ENCODE measurements at regions not wholly inside any gene's neighbourhood (a gene's known extent, or its start where the extent isn't known, plus 50 kb on each side); places are given as distances from the start of the nearest gene placed in this dataset.

DNA sequence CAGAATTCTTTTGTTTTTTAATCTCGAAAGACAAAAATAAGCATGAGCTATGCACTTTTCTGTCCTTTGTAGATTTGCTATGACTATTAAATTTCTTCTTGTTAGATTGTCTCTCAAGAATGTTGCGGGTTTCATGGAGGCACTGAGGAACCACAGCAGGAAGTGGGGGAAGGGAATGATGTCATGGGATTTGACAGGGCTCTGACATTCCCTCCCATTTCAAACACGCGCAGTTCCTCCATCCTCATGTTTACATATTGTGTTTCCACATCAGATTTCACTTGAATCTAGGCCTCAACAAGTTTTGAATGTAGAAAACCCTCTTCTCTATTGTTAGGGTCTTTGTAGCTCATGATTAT, 154.8 kb downstream of the PALM2AKAP2 start:
- no peaks in the 10 kb centered on the region for H3K4me1 Mint-ChIP-seq
- no peak overlapping the region for H3K27ac Mint-ChIP-seq
- no peaks in the 10 kb centered on the region for H3K36me3 Mint-ChIP-seq (ENCODE audit: low read depth)
- no peaks in the 10 kb centered on the region for H3K9me3 Mint-ChIP-seq
- no peak overlapping the region for H3K4me3 Mint-ChIP-seq
- peaks cover 3% of the 10 kb centered on the region for H3K27me3 Mint-ChIP-seq (ENCODE audit: low read depth)
- TF ChIP-seq, protein P1, sequence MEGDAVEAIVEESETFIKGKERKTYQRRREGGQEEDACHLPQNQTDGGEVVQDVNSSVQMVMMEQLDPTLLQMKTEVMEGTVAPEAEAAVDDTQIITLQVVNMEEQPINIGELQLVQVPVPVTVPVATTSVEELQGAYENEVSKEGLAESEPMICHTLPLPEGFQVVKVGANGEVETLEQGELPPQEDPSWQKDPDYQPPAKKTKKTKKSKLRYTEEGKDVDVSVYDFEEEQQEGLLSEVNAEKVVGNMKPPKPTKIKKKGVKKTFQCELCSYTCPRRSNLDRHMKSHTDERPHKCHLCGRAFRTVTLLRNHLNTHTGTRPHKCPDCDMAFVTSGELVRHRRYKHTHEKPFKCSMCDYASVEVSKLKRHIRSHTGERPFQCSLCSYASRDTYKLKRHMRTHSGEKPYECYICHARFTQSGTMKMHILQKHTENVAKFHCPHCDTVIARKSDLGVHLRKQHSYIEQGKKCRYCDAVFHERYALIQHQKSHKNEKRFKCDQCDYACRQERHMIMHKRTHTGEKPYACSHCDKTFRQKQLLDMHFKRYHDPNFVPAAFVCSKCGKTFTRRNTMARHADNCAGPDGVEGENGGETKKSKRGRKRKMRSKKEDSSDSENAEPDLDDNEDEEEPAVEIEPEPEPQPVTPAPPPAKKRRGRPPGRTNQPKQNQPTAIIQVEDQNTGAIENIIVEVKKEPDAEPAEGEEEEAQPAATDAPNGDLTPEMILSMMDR (IDR thresholded peaks at IDR 0.05; ENCODE audit: unreplicated experiment in 3 of 3), result no peak

DNA sequence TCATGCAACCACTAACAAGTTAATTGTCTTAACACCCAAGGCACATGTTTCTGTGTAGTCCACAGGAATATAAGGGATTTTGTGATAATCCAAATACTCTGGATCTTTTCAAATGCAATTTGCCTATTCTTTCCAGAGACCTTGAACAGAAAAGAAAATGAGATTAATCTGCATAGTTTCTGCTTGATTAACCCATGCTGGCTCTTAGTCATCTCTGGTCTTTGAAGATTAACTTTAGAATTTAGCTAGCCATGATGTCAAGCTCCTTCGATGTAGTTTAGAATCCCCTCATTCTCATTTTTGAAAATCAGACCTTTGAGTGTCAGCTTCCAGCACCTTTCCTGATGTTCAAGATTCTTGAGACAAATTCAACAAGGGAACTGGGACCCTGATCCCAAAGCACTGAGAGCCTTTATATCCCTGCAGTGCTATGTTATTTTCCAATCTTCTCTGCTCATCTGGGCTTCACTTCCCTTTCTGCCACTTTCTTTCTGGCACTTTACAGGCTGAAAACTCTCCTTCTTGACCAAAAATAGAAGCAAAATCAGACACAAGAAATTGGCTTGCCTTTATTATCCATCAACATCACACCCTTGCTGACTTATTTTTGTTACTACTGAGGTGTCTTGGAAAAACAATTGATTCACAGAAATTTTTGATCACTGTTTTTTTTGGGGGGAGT, 155.5 kb downstream of the PALM2AKAP2 start:
- H3K27me3 Mint-ChIP-seq (ENCODE audit: low read depth), result peaks cover 3% of the 10 kb centered on the region
- H3K27ac Mint-ChIP-seq, result no peak overlapping the region
- no peak overlapping the region for H3K4me3 Mint-ChIP-seq
- H3K9me3 Mint-ChIP-seq, result no peaks in the 10 kb centered on the region
- TF ChIP-seq, protein P1 (IDR thresholded peaks at IDR 0.05; ENCODE audit: unreplicated experiment in 3 of 3), result no peak
- H3K4me1 Mint-ChIP-seq, result no peaks in the 10 kb centered on the region
- H3K36me3 Mint-ChIP-seq (ENCODE audit: low read depth), result no peaks in the 10 kb centered on the region

DNA sequence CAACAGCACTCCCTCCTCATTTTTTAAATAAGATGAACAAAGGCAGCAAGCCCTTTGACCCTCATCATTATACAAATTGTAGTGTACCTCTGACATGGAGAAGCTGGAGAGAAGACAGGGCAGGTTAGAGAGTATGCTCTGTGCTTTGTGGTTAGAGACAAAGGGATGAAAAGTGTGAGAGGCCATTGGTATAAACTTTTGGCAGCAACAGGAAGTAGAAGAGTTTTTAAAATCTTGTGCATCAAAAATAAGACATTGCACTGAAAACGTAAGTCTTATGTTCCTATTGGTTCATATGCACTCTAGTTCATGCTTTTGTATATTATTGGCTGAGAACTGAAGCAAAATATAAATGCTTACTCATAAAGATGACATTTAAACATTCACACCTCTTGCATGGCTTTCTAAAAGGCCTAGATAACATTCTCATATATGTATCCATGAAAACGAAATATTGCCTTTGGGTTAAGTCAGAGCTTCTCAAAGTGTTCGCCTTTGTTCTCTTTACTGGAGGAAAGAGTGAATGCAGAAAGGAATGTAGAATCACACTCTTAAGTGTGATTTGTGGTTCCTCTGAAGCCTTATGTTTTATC, 158.0 kb downstream of the PALM2AKAP2 start:
- Mint-ChIP-seq H3K27ac (no peak overlapping the region), H3K9me3 (no peaks in the 10 kb centered on the region), H3K36me3 (ENCODE audit: low read depth) (peaks cover 3% of the 10 kb centered on the region), H3K4me1 (no peaks in the 10 kb centered on the region), H3K4me3 (no peak overlapping the region), H3K27me3 (ENCODE audit: low read depth) (no peaks in the 10 kb centered on the region)
- TF ChIP-seq, protein P1 (IDR thresholded peaks at IDR 0.05; ENCODE audit: unreplicated experiment in 3 of 3), result no peak

DNA sequence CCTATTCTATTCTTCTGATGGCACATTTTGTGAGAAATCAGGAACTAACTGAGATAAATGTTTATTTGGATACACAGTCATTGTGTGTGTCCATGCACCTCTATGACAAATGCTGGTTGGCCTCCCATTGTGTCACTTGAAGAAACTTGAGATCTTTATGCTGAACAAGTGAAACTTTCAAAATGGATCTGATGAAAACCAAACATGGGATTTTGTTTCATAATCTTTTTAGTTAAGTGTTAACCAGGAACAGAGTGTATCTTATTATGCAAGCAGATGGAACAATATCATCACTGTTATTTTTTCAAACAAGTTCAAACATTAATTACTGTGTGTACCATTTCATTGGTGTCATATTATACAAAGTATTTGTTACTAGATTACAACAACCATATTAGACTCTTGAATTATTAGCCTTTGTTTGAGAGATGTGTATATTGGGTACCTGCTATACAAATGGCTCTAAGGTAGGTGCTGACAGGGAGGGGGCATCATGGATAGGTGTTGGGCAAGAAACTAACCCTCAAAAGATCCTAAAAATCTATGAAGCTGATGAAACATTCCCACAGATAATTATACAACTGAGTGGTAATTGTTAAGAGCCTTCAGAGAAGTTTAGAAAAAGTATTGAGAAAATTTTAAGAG, 159.8 kb downstream of the PALM2AKAP2 start:
- Mint-ChIP-seq H3K27ac (no peak overlapping the region), H3K4me1 (no peaks in the 10 kb centered on the region), H3K4me3 (no peak overlapping the region), H3K9me3 (no peaks in the 10 kb centered on the region), H3K36me3 (ENCODE audit: low read depth) (peaks cover 6% of the 10 kb centered on the region), H3K27me3 (ENCODE audit: low read depth) (no peaks in the 10 kb centered on the region)
- TF ChIP-seq, protein P1 (IDR thresholded peaks at IDR 0.05; ENCODE audit: unreplicated experiment in 3 of 3), result no peak

DNA sequence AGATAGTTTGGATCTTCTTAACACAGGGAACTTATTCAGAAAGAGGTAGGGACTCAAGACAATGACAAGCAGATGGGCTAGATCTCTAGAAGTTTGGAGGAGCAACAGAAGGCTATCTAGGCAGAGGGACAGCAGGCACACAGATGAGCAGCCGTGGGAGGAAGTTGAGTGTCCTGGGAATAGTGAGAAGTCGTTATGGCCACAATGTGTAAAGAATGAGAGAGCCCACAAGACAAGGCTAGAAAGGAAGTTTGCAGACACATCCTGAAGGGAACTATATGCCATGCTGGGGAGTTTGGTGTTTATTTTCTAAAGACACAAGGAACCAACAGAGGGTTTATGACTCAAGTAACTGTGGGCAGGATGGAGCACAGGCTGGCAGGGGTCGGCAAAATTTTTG, 160.6 kb downstream of the PALM2AKAP2 start:
- Mint-ChIP-seq H3K27me3 (ENCODE audit: low read depth) (no peaks in the 10 kb centered on the region), H3K36me3 (ENCODE audit: low read depth) (peaks cover 6% of the 10 kb centered on the region), H3K9me3 (no peaks in the 10 kb centered on the region)

More for the DNA sequence above, 160.6 kb downstream of the PALM2AKAP2 start:
- no peak overlapping the region for H3K4me3 Mint-ChIP-seq
- H3K27ac Mint-ChIP-seq, result no peak overlapping the region
- TF ChIP-seq, protein P1 (IDR thresholded peaks at IDR 0.05; ENCODE audit: unreplicated experiment in 3 of 3), result no peak
- no peaks in the 10 kb centered on the region for H3K4me1 Mint-ChIP-seq
